ENCODE measurements at regions not wholly inside any gene's neighbourhood (a gene's known extent, or its start where the extent isn't known, plus 50 kb on each side); places are given as distances from the start of the nearest gene placed in this dataset.

GRCh38 chr5:135718151-135718550 is 116.3 kb upstream of the SLC25A48 start:
- TF ChIP-seq, protein P1, sequence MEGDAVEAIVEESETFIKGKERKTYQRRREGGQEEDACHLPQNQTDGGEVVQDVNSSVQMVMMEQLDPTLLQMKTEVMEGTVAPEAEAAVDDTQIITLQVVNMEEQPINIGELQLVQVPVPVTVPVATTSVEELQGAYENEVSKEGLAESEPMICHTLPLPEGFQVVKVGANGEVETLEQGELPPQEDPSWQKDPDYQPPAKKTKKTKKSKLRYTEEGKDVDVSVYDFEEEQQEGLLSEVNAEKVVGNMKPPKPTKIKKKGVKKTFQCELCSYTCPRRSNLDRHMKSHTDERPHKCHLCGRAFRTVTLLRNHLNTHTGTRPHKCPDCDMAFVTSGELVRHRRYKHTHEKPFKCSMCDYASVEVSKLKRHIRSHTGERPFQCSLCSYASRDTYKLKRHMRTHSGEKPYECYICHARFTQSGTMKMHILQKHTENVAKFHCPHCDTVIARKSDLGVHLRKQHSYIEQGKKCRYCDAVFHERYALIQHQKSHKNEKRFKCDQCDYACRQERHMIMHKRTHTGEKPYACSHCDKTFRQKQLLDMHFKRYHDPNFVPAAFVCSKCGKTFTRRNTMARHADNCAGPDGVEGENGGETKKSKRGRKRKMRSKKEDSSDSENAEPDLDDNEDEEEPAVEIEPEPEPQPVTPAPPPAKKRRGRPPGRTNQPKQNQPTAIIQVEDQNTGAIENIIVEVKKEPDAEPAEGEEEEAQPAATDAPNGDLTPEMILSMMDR (IDR thresholded peaks at IDR 0.05; ENCODE audit: borderline replicate concordance, extremely low read depth, low read length, poor library complexity, severe bottlenecking): no peak
- TF ChIP-seq EZH2 (IDR thresholded peaks at IDR 0.05; ENCODE audit: borderline replicate concordance, low read depth, low read length, severe bottlenecking): no peak

Measured in DND-41 (cell line).